ENCODE measurements at regions not wholly inside any gene's neighbourhood (a gene's known extent, or its start where the extent isn't known, plus 50 kb on each side); places are given as distances from the start of the nearest gene placed in this dataset.
"Not testable (repeated sequence)": the region's sequence is repeated elsewhere in the genome, so short reads cannot be mapped to it uniquely, and the experiment has no call there.

DNA sequence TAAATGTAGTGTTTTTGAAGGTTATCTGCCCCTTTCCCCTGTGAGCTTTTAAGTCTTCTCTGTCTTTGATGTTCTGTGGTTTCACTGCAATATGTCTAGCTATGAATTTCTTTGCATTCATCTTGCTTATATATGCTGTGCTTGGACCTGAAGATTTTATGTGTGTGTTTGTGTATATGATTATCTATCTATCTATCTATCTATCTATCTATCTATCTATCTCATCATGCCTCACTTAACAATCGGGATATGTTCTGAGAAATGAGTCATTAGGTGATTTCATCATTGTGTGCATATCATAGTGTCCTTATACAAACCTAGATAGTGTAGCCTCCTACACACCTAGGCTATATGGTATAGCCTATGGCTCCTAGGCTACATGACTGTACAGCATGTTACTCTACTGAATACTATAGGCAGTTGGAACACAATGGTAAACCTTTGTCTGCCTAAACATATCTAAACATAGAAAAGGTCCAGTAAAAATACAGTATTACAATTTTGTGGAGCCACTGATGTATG is 173.9 kb downstream of the NPIPA7 start:
- TF ChIP-seq POLR2A (IDR thresholded peaks at IDR 0.05; ENCODE audit: low read length); HDAC2 (IDR thresholded peaks at IDR 0.05): not testable (repeated sequence)
- TF ChIP-seq, protein P1, sequence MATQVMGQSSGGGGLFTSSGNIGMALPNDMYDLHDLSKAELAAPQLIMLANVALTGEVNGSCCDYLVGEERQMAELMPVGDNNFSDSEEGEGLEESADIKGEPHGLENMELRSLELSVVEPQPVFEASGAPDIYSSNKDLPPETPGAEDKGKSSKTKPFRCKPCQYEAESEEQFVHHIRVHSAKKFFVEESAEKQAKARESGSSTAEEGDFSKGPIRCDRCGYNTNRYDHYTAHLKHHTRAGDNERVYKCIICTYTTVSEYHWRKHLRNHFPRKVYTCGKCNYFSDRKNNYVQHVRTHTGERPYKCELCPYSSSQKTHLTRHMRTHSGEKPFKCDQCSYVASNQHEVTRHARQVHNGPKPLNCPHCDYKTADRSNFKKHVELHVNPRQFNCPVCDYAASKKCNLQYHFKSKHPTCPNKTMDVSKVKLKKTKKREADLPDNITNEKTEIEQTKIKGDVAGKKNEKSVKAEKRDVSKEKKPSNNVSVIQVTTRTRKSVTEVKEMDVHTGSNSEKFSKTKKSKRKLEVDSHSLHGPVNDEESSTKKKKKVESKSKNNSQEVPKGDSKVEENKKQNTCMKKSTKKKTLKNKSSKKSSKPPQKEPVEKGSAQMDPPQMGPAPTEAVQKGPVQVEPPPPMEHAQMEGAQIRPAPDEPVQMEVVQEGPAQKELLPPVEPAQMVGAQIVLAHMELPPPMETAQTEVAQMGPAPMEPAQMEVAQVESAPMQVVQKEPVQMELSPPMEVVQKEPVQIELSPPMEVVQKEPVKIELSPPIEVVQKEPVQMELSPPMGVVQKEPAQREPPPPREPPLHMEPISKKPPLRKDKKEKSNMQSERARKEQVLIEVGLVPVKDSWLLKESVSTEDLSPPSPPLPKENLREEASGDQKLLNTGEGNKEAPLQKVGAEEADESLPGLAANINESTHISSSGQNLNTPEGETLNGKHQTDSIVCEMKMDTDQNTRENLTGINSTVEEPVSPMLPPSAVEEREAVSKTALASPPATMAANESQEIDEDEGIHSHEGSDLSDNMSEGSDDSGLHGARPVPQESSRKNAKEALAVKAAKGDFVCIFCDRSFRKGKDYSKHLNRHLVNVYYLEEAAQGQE (IDR thresholded peaks at IDR 0.05), result not testable (repeated sequence)
- TF ChIP-seq, protein P2, sequence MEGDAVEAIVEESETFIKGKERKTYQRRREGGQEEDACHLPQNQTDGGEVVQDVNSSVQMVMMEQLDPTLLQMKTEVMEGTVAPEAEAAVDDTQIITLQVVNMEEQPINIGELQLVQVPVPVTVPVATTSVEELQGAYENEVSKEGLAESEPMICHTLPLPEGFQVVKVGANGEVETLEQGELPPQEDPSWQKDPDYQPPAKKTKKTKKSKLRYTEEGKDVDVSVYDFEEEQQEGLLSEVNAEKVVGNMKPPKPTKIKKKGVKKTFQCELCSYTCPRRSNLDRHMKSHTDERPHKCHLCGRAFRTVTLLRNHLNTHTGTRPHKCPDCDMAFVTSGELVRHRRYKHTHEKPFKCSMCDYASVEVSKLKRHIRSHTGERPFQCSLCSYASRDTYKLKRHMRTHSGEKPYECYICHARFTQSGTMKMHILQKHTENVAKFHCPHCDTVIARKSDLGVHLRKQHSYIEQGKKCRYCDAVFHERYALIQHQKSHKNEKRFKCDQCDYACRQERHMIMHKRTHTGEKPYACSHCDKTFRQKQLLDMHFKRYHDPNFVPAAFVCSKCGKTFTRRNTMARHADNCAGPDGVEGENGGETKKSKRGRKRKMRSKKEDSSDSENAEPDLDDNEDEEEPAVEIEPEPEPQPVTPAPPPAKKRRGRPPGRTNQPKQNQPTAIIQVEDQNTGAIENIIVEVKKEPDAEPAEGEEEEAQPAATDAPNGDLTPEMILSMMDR (IDR thresholded peaks at IDR 0.05), result not testable (repeated sequence)
